ENCODE measurements at regions not wholly inside any gene's neighbourhood (a gene's known extent, or its start where the extent isn't known, plus 50 kb on each side); places are given as distances from the start of the nearest gene placed in this dataset.
"Not testable (repeated sequence)": the region's sequence is repeated elsewhere in the genome, so short reads cannot be mapped to it uniquely, and the experiment has no call there.

DNA sequence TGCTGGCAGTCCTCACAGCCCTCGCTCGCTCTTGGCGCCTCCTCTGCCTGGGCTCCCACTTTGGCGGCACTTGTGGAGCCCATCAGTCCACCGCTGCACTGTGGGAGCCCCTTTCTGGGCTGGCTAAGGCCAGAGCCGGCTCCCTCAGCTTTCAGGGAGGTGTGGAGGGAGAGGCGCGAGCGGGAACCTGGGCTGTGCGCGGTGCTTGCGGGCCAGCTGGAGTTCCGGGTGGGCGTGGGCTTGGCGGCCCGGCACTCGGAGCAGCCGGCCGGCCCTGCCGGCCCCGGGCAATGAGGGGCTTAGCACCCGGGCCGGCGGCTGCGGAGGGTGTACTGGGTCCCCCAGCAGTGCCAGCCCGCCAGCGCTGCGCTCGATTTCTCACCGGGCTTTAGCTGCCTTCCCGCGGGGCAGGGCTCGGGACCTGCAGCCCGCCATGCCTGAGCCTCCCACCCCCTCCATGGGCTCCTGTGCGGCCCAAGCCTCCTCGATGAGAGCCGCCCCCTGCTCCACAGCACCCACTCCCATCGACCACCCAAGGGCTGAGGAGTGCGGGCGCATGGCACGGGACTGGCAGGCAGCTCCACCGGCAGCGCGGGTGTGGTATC lies 120.4 kb downstream of the ESM1 start:
- not testable (repeated sequence) for TF ChIP-seq EZH2phosphoT487 (IDR thresholded peaks at IDR 0.05; ENCODE audit: borderline replicate concordance, low read length)
- TF ChIP-seq, protein P1, sequence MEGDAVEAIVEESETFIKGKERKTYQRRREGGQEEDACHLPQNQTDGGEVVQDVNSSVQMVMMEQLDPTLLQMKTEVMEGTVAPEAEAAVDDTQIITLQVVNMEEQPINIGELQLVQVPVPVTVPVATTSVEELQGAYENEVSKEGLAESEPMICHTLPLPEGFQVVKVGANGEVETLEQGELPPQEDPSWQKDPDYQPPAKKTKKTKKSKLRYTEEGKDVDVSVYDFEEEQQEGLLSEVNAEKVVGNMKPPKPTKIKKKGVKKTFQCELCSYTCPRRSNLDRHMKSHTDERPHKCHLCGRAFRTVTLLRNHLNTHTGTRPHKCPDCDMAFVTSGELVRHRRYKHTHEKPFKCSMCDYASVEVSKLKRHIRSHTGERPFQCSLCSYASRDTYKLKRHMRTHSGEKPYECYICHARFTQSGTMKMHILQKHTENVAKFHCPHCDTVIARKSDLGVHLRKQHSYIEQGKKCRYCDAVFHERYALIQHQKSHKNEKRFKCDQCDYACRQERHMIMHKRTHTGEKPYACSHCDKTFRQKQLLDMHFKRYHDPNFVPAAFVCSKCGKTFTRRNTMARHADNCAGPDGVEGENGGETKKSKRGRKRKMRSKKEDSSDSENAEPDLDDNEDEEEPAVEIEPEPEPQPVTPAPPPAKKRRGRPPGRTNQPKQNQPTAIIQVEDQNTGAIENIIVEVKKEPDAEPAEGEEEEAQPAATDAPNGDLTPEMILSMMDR (conservative IDR thresholded peaks at IDR 0.05; ENCODE audit: low read depth, low read length) = not testable (repeated sequence)
